CD4-positive, alpha-beta memory T cell (primary cell): ENCODE measurements at regions not wholly inside any gene's neighbourhood (a gene's known extent, or its start where the extent isn't known, plus 50 kb on each side); places are given as distances from the start of the nearest gene placed in this dataset.

ENCODE experiments used
- CTCF ChIA-PET: fragments of 350-600 bp; sonication (Branson Sonifier 250); formaldehyde crosslinking; loops from one replicate; lab custom pipeline; 2021; ENCODE audit warnings: inconsistent platforms; ENCODE audit not compliant: partially characterized antibody; lab: Charles Lee
- POLR2A ChIA-PET: fragments of 350-600 bp; sonication (Branson Sonifier 250); formaldehyde crosslinking; loops from one replicate; lab custom pipeline; 2021; ENCODE audit not compliant: partially characterized antibody; lab: Charles Lee
- DNase-seq, 5 donors: peaks; one replicate each; pipeline versions ENCODE4 v3.0.0 to v3.0.0-alpha.2; 2020 to 2022; ENCODE audit warnings: mixed read lengths in 1 of 5
- H3K27ac ChIP-seq: one replicate; pipeline ENCODE4 v1.7.0; 2013; ENCODE audit warnings: low read depth, low read length
- H3K27me3 ChIP-seq: 2 replicates; pipeline ENCODE4 v1.7.0; 2013; ENCODE audit warnings: mild to moderate bottlenecking, low read length, moderate library complexity; ENCODE audit not compliant: insufficient read depth
- H3K36me3 ChIP-seq: 2 replicates; pipeline ENCODE4 v1.7.0; 2013; ENCODE audit warnings: mild to moderate bottlenecking, low read length, moderate library complexity; ENCODE audit not compliant: insufficient read depth
- H3K4me1 ChIP-seq: 2 replicates; pipeline ENCODE4 v1.7.0; 2013; ENCODE audit warnings: mild to moderate bottlenecking, low read length, moderate library complexity; ENCODE audit not compliant: insufficient read depth
- H3K4me3 ChIP-seq, 2 donors: one replicate each; pipeline ENCODE4 v1.7.0; 2013; ENCODE audit warnings: low read length in 2 of 2, mild to moderate bottlenecking in 1 of 2
- H3K9me3 ChIP-seq, 2 donors: one replicate each; pipeline ENCODE4 v1.7.0; 2013; ENCODE audit warnings: low read length in 2 of 2, control low read depth in 1 of 2; ENCODE audit not compliant: control insufficient read depth in 1 of 2
- H3K27ac Mint-ChIP-seq, 7 donors: one replicate each; pipeline ENCODE4 v1.8.0; 2020 to 2021; ENCODE audit warnings: mixed read lengths in 7 of 7, mild to moderate bottlenecking in 6 of 7, inconsistent platforms in 3 of 7, moderate library complexity in 3 of 7
- H3K27me3 Mint-ChIP-seq, 2 donors: one replicate each; pipeline ENCODE4 v1.8.0; 2020 to 2021; ENCODE audit warnings: mixed read lengths in 2 of 2
- H3K36me3 Mint-ChIP-seq, 2 donors: one replicate each; pipeline ENCODE4 v1.8.0; 2020 to 2021; ENCODE audit warnings: mixed read lengths in 2 of 2, inconsistent platforms in 1 of 2, mild to moderate bottlenecking in 1 of 2
- H3K4me1 Mint-ChIP-seq, 4 donors: one replicate each; pipeline ENCODE4 v1.8.0; 2020 to 2021; ENCODE audit warnings: mixed read lengths in 4 of 4, mild to moderate bottlenecking in 1 of 4
- H3K4me3 Mint-ChIP-seq, 8 donors: one replicate each; pipeline ENCODE4 v1.8.0; 2020 to 2021; ENCODE audit warnings: mixed read lengths in 8 of 8, mild to moderate bottlenecking in 7 of 8, moderate library complexity in 6 of 8, inconsistent platforms in 3 of 8
- H3K9me3 Mint-ChIP-seq, 8 donors: one replicate each; pipeline ENCODE4 v1.8.0; 2020 to 2021; ENCODE audit warnings: mixed read lengths in 8 of 8, mild to moderate bottlenecking in 5 of 8, inconsistent platforms in 3 of 8, moderate library complexity in 1 of 8
- intact Hi-C: fragments of 100-400 bp; cut with micrococcal nuclease; formaldehyde crosslinking; loops from one replicate; pipeline ENCODE4 v1.15.1; 2023

- H3K36me3 Mint-ChIP-seq = peaks cover 39 to 76% of the 10 kb centered on the region in 2 donors
- DNase-seq = no peak
- peaks cover 0 to 67% (median 47%) of the 10 kb centered on the region in 8 donors for H3K9me3 Mint-ChIP-seq
- ChIA-PET POLR2A (no interaction called here), CTCF (no interaction called here)
- Histone ChIP-seq H3K4me3 (no peak overlapping the region), H3K36me3 (no peaks in the 10 kb centered on the region), H3K4me1 (no peaks in the 10 kb centered on the region), H3K27me3 (no peaks in the 10 kb centered on the region), H3K9me3 (peaks cover 0 to 4% of the 10 kb centered on the region in 2 donors), H3K27ac (no peak overlapping the region)
- H3K27me3 Mint-ChIP-seq = no peaks in the 10 kb centered on the region
- peaks cover 0 to 1% (median 0%) of the 10 kb centered on the region in 4 donors for H3K4me1 Mint-ChIP-seq
- H3K27ac Mint-ChIP-seq = no peak overlapping the region
- no peak overlapping the region for H3K4me3 Mint-ChIP-seq
- intact Hi-C loops = no loop called here
Observed at GRCh38 chr4:13296986-13297385, 187.2 kb downstream of the RAB28 start.

GRCh38 chr4:13294961-13295605 lies 189.1 kb downstream of the RAB28 start:
- Mint-ChIP-seq H3K4me1 (no peaks in the 10 kb centered on the region), H3K36me3 (peaks cover 30 to 67% of the 10 kb centered on the region in 2 donors), H3K4me3 (no peak overlapping the region), H3K9me3 (peaks cover 2 to 61% (median 36%) of the 10 kb centered on the region in 8 donors), H3K27ac (no peak overlapping the region), H3K27me3 (no peaks in the 10 kb centered on the region)
- Histone ChIP-seq H3K4me1 (no peaks in the 10 kb centered on the region), H3K4me3 (no peak overlapping the region), H3K27me3 (no peaks in the 10 kb centered on the region), H3K36me3 (no peaks in the 10 kb centered on the region), H3K27ac (no peak overlapping the region), H3K9me3 (peaks cover 0 to 4% of the 10 kb centered on the region in 2 donors)
- CTCF ChIA-PET = no interaction called here
- intact Hi-C loops = no loop called here
- no peak for DNase-seq
- POLR2A ChIA-PET = no interaction called here

- POLR2A ChIA-PET = no interaction called here
- Histone ChIP-seq H3K9me3 (peaks cover 0 to 1% of the 10 kb centered on the region in 2 donors), H3K36me3 (no peaks in the 10 kb centered on the region), H3K4me3 (no peak overlapping the region), H3K27ac (no peak overlapping the region), H3K4me1 (no peaks in the 10 kb centered on the region), H3K27me3 (no peaks in the 10 kb centered on the region)
- CTCF ChIA-PET = no interaction called here
- DNase-seq = no peak
- Mint-ChIP-seq H3K27me3 (no peaks in the 10 kb centered on the region), H3K4me3 (no peak overlapping the region), H3K4me1 (no peaks in the 10 kb centered on the region), H3K36me3 (peaks cover 20 to 50% of the 10 kb centered on the region in 2 donors), H3K9me3 (peaks cover 4 to 53% (median 31%) of the 10 kb centered on the region in 8 donors), H3K27ac (no peak overlapping the region)
- intact Hi-C loops = no loop called here
Observed at GRCh38 chr4:13292372-13292771, 191.8 kb downstream of the RAB28 start.

GRCh38 chr4:13289391-13289790 lies 194.7 kb downstream of the RAB28 start:
- Mint-ChIP-seq H3K4me1 (no peaks in the 10 kb centered on the region), H3K9me3 (peaks cover 13 to 61% (median 38%) of the 10 kb centered on the region in 8 donors), H3K27me3 (no peaks in the 10 kb centered on the region), H3K36me3 (peaks cover 20 to 36% of the 10 kb centered on the region in 2 donors), H3K27ac (no peak overlapping the region), H3K4me3 (no peak overlapping the region)
- H3K4me3 ChIP-seq = no peak overlapping the region
- ChIA-PET CTCF (no interaction called here), POLR2A (no interaction called here)
- no peaks in the 10 kb centered on the region for H3K4me1 ChIP-seq
- intact Hi-C loops = no loop called here
- no peak for DNase-seq
- no peaks in the 10 kb centered on the region for H3K27me3 ChIP-seq
- H3K9me3 ChIP-seq = no peaks in the 10 kb centered on the region
- no peaks in the 10 kb centered on the region for H3K36me3 ChIP-seq
- H3K27ac ChIP-seq = no peak overlapping the region

- H3K27me3 Mint-ChIP-seq = no peaks in the 10 kb centered on the region
- no peak overlapping the region for H3K27ac ChIP-seq
Observed at GRCh38 chr4:13285336-13285735, 198.8 kb downstream of the RAB28 start.

GRCh38 chr4:13284932-13285331 lies 199.2 kb downstream of the RAB28 start:
- no peaks in the 10 kb centered on the region for H3K27me3 ChIP-seq
- no peaks in the 10 kb centered on the region for H3K4me1 ChIP-seq
- no peaks in the 10 kb centered on the region for H3K27me3 Mint-ChIP-seq
- H3K36me3 Mint-ChIP-seq = peaks cover 5 to 12% of the 10 kb centered on the region in 2 donors
- intact Hi-C loops = no loop called here
- H3K4me3 ChIP-seq = no peak overlapping the region
- CTCF ChIA-PET = no interaction called here
- H3K9me3 ChIP-seq = no peaks in the 10 kb centered on the region
- H3K27ac Mint-ChIP-seq = no peak overlapping the region
- no peak overlapping the region for H3K27ac ChIP-seq
- no peak overlapping the region for H3K4me3 Mint-ChIP-seq
- no peaks in the 10 kb centered on the region for H3K4me1 Mint-ChIP-seq
- no peaks in the 10 kb centered on the region for H3K36me3 ChIP-seq
- POLR2A ChIA-PET = no interaction called here
- H3K9me3 Mint-ChIP-seq = peaks cover 13 to 42% (median 31%) of the 10 kb centered on the region in 8 donors
- no peak for DNase-seq

More at GRCh38 chr4:13285336-13285735, 198.8 kb downstream of the RAB28 start:
- no peak for DNase-seq
- Mint-ChIP-seq H3K36me3 (peaks cover 5 to 12% of the 10 kb centered on the region in 2 donors), H3K9me3 (peaks cover 13 to 42% (median 31%) of the 10 kb centered on the region in 8 donors), H3K4me1 (no peaks in the 10 kb centered on the region), H3K27ac (no peak overlapping the region), H3K4me3 (no peak overlapping the region)
- no peaks in the 10 kb centered on the region for H3K36me3 ChIP-seq
- H3K4me3 ChIP-seq = no peak overlapping the region
- H3K4me1 ChIP-seq = no peaks in the 10 kb centered on the region
- intact Hi-C loops = no loop called here
- H3K27me3 ChIP-seq = no peaks in the 10 kb centered on the region
- CTCF ChIA-PET = no interaction called here
- no peaks in the 10 kb centered on the region for H3K9me3 ChIP-seq
- POLR2A ChIA-PET = no interaction called here

- CTCF ChIA-PET = no interaction called here
- Mint-ChIP-seq H3K4me3 (no peak overlapping the region), H3K9me3 (peaks cover 4 to 57% (median 41%) of the 10 kb centered on the region in 8 donors), H3K4me1 (no peaks in the 10 kb centered on the region), H3K27ac (no peak overlapping the region), H3K36me3 (peaks cover 8 to 22% of the 10 kb centered on the region in 2 donors), H3K27me3 (no peaks in the 10 kb centered on the region)
- Histone ChIP-seq H3K27ac (no peak overlapping the region), H3K36me3 (no peaks in the 10 kb centered on the region), H3K27me3 (no peaks in the 10 kb centered on the region), H3K9me3 (peaks cover 0 to 8% of the 10 kb centered on the region in 2 donors), H3K4me3 (no peak overlapping the region), H3K4me1 (no peaks in the 10 kb centered on the region)
- POLR2A ChIA-PET = no interaction called here
- DNase-seq = no peak
- intact Hi-C loops = no loop called here
Observed at GRCh38 chr4:13276357-13276756, 207.8 kb downstream of the RAB28 start.
